ENCODE measurements at regions not wholly inside any gene's neighbourhood (a gene's known extent, or its start where the extent isn't known, plus 50 kb on each side); places are given as distances from the start of the nearest gene placed in this dataset.

GRCh38 chr2:116810645-116811044, 1003.8 kb upstream of the DDX18 start:
- intact Hi-C loops (cut with micrococcal nuclease) (no loop called here), dilution Hi-C loops (cut with MboI; ENCODE audit: extremely low pct_ligation_motif_present, low sequenced_read_pairs) (no loop called here)
- H3K79me2 ChIP-seq (ENCODE audit: control insufficient read depth, insufficient read depth, low read length): no peaks in the 10 kb centered on the region
- no peaks in the 10 kb centered on the region for H3K27me3 ChIP-seq (ENCODE audit: control insufficient read depth in 2 of 2, insufficient read depth in 2 of 2, low read length in 2 of 2)
- DNase-seq (ENCODE audit: low read depth, low spot score): no peak
- H3K4me3 ChIP-seq (replicated peaks in 1 of 3; ENCODE audit: insufficient read depth in 1 of 3, low read depth in 1 of 3, low read length in 3 of 3): no peak overlapping the region
- no peaks in the 10 kb centered on the region for H3K9me1 ChIP-seq (replicated peaks; ENCODE audit: control insufficient read depth, extremely low read depth, insufficient read depth, low read length)
- FAIRE-seq: no peak
- ChIA-PET CTCF (no interaction called here), POLR2A (no interaction called here)
- H3K4me2 ChIP-seq (ENCODE audit: insufficient read depth, low read length): no peak overlapping the region
- TF ChIP-seq POLR2A (IDR thresholded peaks at IDR 0.05; ENCODE audit: low read depth, low read length) (no peak), GATA2 (IDR thresholded peaks at IDR 0.05; ENCODE audit: insufficient read depth, insufficient read length, low read depth, low read length) (no peak), CTCF (IDR thresholded peaks at IDR 0.05; ENCODE audit: extremely low read depth in 1 of 2, insufficient read depth in 1 of 2, low read depth in 1 of 2, low read length in 2 of 2) (no peak), FOS (IDR thresholded peaks at IDR 0.05; ENCODE audit: borderline replicate concordance, insufficient read depth, low read length) (no peak)
- no peak overlapping the region for H3K27ac ChIP-seq (ENCODE audit: insufficient read depth, low read depth, low read length)
- no peak overlapping the region for H2AFZ ChIP-seq (ENCODE audit: low read depth, low read length)
- no peaks in the 10 kb centered on the region for H4K20me1 ChIP-seq (replicated peaks; ENCODE audit: control insufficient read depth, extremely low read depth, insufficient read depth, low read length)
- no peaks in the 10 kb centered on the region for H3K36me3 ChIP-seq (ENCODE audit: control insufficient read depth in 2 of 2, extremely low read depth in 1 of 2, insufficient read depth in 2 of 2, low read length in 2 of 2)
- H3K4me1 ChIP-seq (ENCODE audit: control insufficient read depth, extremely low read depth, insufficient read depth, low read length): no peaks in the 10 kb centered on the region
- H3K9me3 ChIP-seq (replicated peaks; ENCODE audit: control insufficient read depth, insufficient read depth, low read length): no peaks in the 10 kb centered on the region
- no peak overlapping the region for H3K9ac ChIP-seq (replicated peaks; ENCODE audit: extremely low read depth, insufficient read depth, low read length)
- no TSS peak for BruUV-seq (replicated peaks)

- no peaks in the 10 kb centered on the region for H4K20me1 ChIP-seq (replicated peaks; ENCODE audit: control insufficient read depth, extremely low read depth, insufficient read depth, low read length)
- POLR2A ChIA-PET: no interaction called here
- peaks cover 4% of the 10 kb centered on the region for H3K9me3 ChIP-seq (replicated peaks; ENCODE audit: control insufficient read depth, insufficient read depth, low read length)
- DNase-seq (ENCODE audit: low read depth, low spot score) (no peak), FAIRE-seq (no peak)
- no peak overlapping the region for H3K27ac ChIP-seq (ENCODE audit: insufficient read depth, low read depth, low read length)
- H2AFZ ChIP-seq (ENCODE audit: low read depth, low read length): no peak overlapping the region
- H3K27me3 ChIP-seq (ENCODE audit: control insufficient read depth in 2 of 2, insufficient read depth in 2 of 2, low read length in 2 of 2): no peaks in the 10 kb centered on the region
- H3K36me3 ChIP-seq (ENCODE audit: control insufficient read depth in 2 of 2, extremely low read depth in 1 of 2, insufficient read depth in 2 of 2, low read length in 2 of 2): no peaks in the 10 kb centered on the region
- intact Hi-C loops (cut with micrococcal nuclease) (no loop called here), dilution Hi-C loops (cut with MboI; ENCODE audit: extremely low pct_ligation_motif_present, low sequenced_read_pairs) (no loop called here)
- no peak overlapping the region for H3K4me3 ChIP-seq (replicated peaks in 1 of 3; ENCODE audit: insufficient read depth in 1 of 3, low read depth in 1 of 3, low read length in 3 of 3)
- CTCF ChIA-PET: no interaction called here
- TF ChIP-seq CTCF (IDR thresholded peaks at IDR 0.05; ENCODE audit: extremely low read depth in 1 of 2, insufficient read depth in 1 of 2, low read depth in 1 of 2, low read length in 2 of 2) (no peak), FOS (IDR thresholded peaks at IDR 0.05; ENCODE audit: borderline replicate concordance, insufficient read depth, low read length) (no peak), MAX (IDR thresholded peaks at IDR 0.05; ENCODE audit: insufficient read depth, insufficient read length) (no peak), EZH2 (IDR thresholded peaks at IDR 0.05; ENCODE audit: borderline replicate concordance, low read depth, low read length, severe bottlenecking) (no peak), POLR2A (IDR thresholded peaks at IDR 0.05; ENCODE audit: low read depth, low read length) (no peak), GATA2 (IDR thresholded peaks at IDR 0.05; ENCODE audit: insufficient read depth, insufficient read length, low read depth, low read length) (no peak), POLR2AphosphoS5 (IDR thresholded peaks at IDR 0.05; ENCODE audit: insufficient read depth, low read depth, low read length) (no peak), MYC (IDR thresholded peaks at IDR 0.05; ENCODE audit: low read depth, low read length) (no peak), JUN (IDR thresholded peaks at IDR 0.05; ENCODE audit: borderline replicate concordance, insufficient read depth, insufficient read length, low read depth) (no peak)
- no peak overlapping the region for H3K9ac ChIP-seq (replicated peaks; ENCODE audit: extremely low read depth, insufficient read depth, low read length)
- H3K79me2 ChIP-seq (ENCODE audit: control insufficient read depth, insufficient read depth, low read length): no peaks in the 10 kb centered on the region
- H3K4me1 ChIP-seq (ENCODE audit: control insufficient read depth, extremely low read depth, insufficient read depth, low read length): no peaks in the 10 kb centered on the region
- no peak overlapping the region for H3K4me2 ChIP-seq (ENCODE audit: insufficient read depth, low read length)
- no TSS peak for BruUV-seq (replicated peaks)
- no peaks in the 10 kb centered on the region for H3K9me1 ChIP-seq (replicated peaks; ENCODE audit: control insufficient read depth, extremely low read depth, insufficient read depth, low read length)
Observed at GRCh38 chr2:116819355-116819754, 995.1 kb upstream of the DDX18 start.
